Keratinocyte (primary cell): ENCODE measurements at regions not wholly inside any gene's neighbourhood (a gene's known extent, or its start where the extent isn't known, plus 50 kb on each side); places are given as distances from the start of the nearest gene placed in this dataset.

ENCODE experiments used
- DNase-seq: peaks from one replicate; pipeline ENCODE4 v3.0.0-alpha.2; 2011; ENCODE audit warnings: low read depth, missing footprints, low spot score
- FAIRE-seq: peaks from 2 replicates; lab custom pipeline; 2011; peaks lifted over from hg19 to GRCh38; lab: Jason Lieb, UNC
- H2AFZ ChIP-seq: 2 replicates; pipeline ENCODE4 v1.6.0; 2012; ENCODE audit warnings: low read length, control low read depth, inconsistent platforms; ENCODE audit not compliant: control insufficient read depth
- H3K27ac ChIP-seq: 2 replicates; pipeline ENCODE4 v1.5.1; 2011; ENCODE audit warnings: low read length; ENCODE audit not compliant: control insufficient read depth, insufficient read depth
- H3K27me3 ChIP-seq: 3 replicates; pipeline ENCODE4 v1.6.0; 2011; ENCODE audit warnings: low read length; ENCODE audit not compliant: control insufficient read depth, insufficient read depth; ENCODE audit errors: extremely low read depth
- H3K36me3 ChIP-seq, 2 experiments: 2 replicates in 1 of 2; 3 replicates in 1 of 2; pipeline ENCODE4 v1.5.1; 2011; ENCODE audit warnings: low read length in 2 of 2, mild to moderate bottlenecking in 1 of 2; ENCODE audit not compliant: control insufficient read depth in 2 of 2, insufficient read depth in 2 of 2; ENCODE audit errors: extremely low read depth in 1 of 2
- H3K4me1 ChIP-seq: 3 replicates; pipeline ENCODE4 v1.5.1; 2011; ENCODE audit warnings: low read length; ENCODE audit not compliant: control insufficient read depth, insufficient read depth; ENCODE audit errors: extremely low read depth
- H3K4me2 ChIP-seq: 3 replicates; pipeline ENCODE4 v1.6.0; 2011; ENCODE audit warnings: low read depth, low read length; ENCODE audit not compliant: control insufficient read depth, insufficient read depth; ENCODE audit errors: extremely low read depth
- H3K4me3 ChIP-seq, 3 experiments: fragments of 200-600 bp in 1 of 3; sonication (generic) in 1 of 3; 2 replicates in 2 of 3; 3 replicates in 1 of 3; pipeline ENCODE4 v1.5.1; 2011 to 2016; ENCODE audit warnings: low read length in 3 of 3, mild to moderate bottlenecking in 3 of 3, control low read depth in 2 of 3, inconsistent platforms in 1 of 3, low read depth in 1 of 3, mixed read lengths in 1 of 3, mixed run types in 1 of 3, moderate library complexity in 1 of 3; ENCODE audit not compliant: control insufficient read depth in 2 of 3, insufficient read depth in 2 of 3; ENCODE audit errors: extremely low read depth in 1 of 3
- H3K79me2 ChIP-seq: 2 replicates; pipeline ENCODE4 v1.6.0; 2012; ENCODE audit warnings: low read length; ENCODE audit not compliant: control insufficient read depth, insufficient read depth
- H3K9ac ChIP-seq: 3 replicates; pipeline ENCODE4 v1.6.0; 2011; ENCODE audit warnings: low read length; ENCODE audit not compliant: control insufficient read depth, insufficient read depth; ENCODE audit errors: extremely low read depth
- H3K9me1 ChIP-seq: 3 replicates; pipeline ENCODE4 v1.6.0; 2011; ENCODE audit warnings: low read length; ENCODE audit not compliant: control insufficient read depth, insufficient read depth; ENCODE audit errors: extremely low read depth
- H3K9me3 ChIP-seq: 2 replicates; pipeline ENCODE4 v1.5.1; 2012; ENCODE audit warnings: low read depth, low read length; ENCODE audit not compliant: control insufficient read depth
- H4K20me1 ChIP-seq: 3 replicates; pipeline ENCODE4 v1.6.0; 2011; ENCODE audit warnings: low read length; ENCODE audit not compliant: control insufficient read depth, insufficient read depth; ENCODE audit errors: extremely low read depth
- CTCF ChIP-seq, 3 experiments: IDR thresholded peaks in 1 of 3; conservative IDR thresholded peaks in 1 of 3; optimal IDR thresholded peaks in 1 of 3; 2 replicates in 2 of 3; 3 replicates in 1 of 3; pipeline versions ENCODE3 to v1.5.1; 2011; ENCODE audit warnings: low read length in 3 of 3, mild to moderate bottlenecking in 3 of 3, moderate library complexity in 2 of 3, control low read depth in 1 of 3, inconsistent platforms in 1 of 3; ENCODE audit not compliant: insufficient read depth in 2 of 3; ENCODE audit errors: extremely low read depth in 1 of 3
- EZH2 ChIP-seq: IDR thresholded peaks from one replicate; pipeline ENCODE4 v1.6.1; 2012; ENCODE audit warnings: inconsistent platforms, mild to moderate bottlenecking, low read length, moderate library complexity
- dilution Hi-C: fragments of 300-500 bp; cut with MboI; formaldehyde crosslinking; loops from one replicate; pipeline ENCODE4 v1.7.0; 2020; ENCODE audit warnings: low sequenced_read_pairs; ENCODE audit not compliant: extremely low pct_ligation_motif_present

- no peaks in the 10 kb centered on the region for H3K9me3 ChIP-seq
- no peak overlapping the region for H3K27ac ChIP-seq
- H3K4me1 ChIP-seq, result no peaks in the 10 kb centered on the region
- no peaks in the 10 kb centered on the region for H3K79me2 ChIP-seq
- H2AFZ ChIP-seq, result no peak overlapping the region
- H3K9me1 ChIP-seq, result no peaks in the 10 kb centered on the region
- no peak overlapping the region for H3K9ac ChIP-seq
- DNase-seq (no peak), FAIRE-seq (no peak)
- no peaks in the 10 kb centered on the region for H3K36me3 ChIP-seq
- H3K27me3 ChIP-seq, result no peaks in the 10 kb centered on the region
- dilution Hi-C loops, result no loop called here
- TF ChIP-seq CTCF (optimal IDR thresholded peaks at IDR 0.05 in 1 of 3, IDR thresholded peaks at IDR 0.05 in 1 of 3, conservative IDR thresholded peaks at IDR 0.05 in 1 of 3; ENCODE audit: extremely low read depth in 1 of 3, insufficient read depth in 2 of 3, low read length in 3 of 3), result no peak
- H3K4me3 ChIP-seq, result no peak overlapping the region
- no peaks in the 10 kb centered on the region for H4K20me1 ChIP-seq
- no peak overlapping the region for H3K4me2 ChIP-seq
Observed at GRCh38 chr9:3629495-3629894, 103.7 kb upstream of the RFX3 start.

GRCh38 chr9:3628239-3628638 is 102.4 kb upstream of the RFX3 start:
- dilution Hi-C loops, result no loop called here
- DNase-seq (no peak), FAIRE-seq (no peak)
- Histone ChIP-seq H3K9me3 (no peaks in the 10 kb centered on the region), H4K20me1 (no peaks in the 10 kb centered on the region), H2AFZ (no peak overlapping the region), H3K4me1 (no peaks in the 10 kb centered on the region), H3K27me3 (no peaks in the 10 kb centered on the region), H3K9ac (no peak overlapping the region), H3K79me2 (no peaks in the 10 kb centered on the region), H3K36me3 (no peaks in the 10 kb centered on the region), H3K9me1 (no peaks in the 10 kb centered on the region), H3K27ac (no peak overlapping the region), H3K4me3 (no peak overlapping the region), H3K4me2 (no peak overlapping the region)
- TF ChIP-seq EZH2 (no peak), CTCF (optimal IDR thresholded peaks at IDR 0.05 in 1 of 3, IDR thresholded peaks at IDR 0.05 in 1 of 3, conservative IDR thresholded peaks at IDR 0.05 in 1 of 3; ENCODE audit: extremely low read depth in 1 of 3, insufficient read depth in 2 of 3, low read length in 3 of 3) (no peak)
